ENCODE measurements at regions not wholly inside any gene's neighbourhood (a gene's known extent, or its start where the extent isn't known, plus 50 kb on each side); places are given as distances from the start of the nearest gene placed in this dataset.

- H4K20me1 ChIP-seq (ENCODE audit: insufficient read depth): no peaks in the 10 kb centered on the region
- POLR2A ChIA-PET: no interaction called here
- H3K9ac ChIP-seq: no peak overlapping the region
- H3K4me3 ChIP-seq (ENCODE audit: low read depth in 2 of 2, low read length in 1 of 2): no peak overlapping the region
- no peaks in the 10 kb centered on the region for H3K4me1 ChIP-seq (ENCODE audit: control insufficient read depth in 1 of 2, insufficient read depth in 2 of 2, low read depth in 1 of 2, low read length in 1 of 2)
- no peak overlapping the region for H3K4me2 ChIP-seq
- no peak overlapping the region for H2AFZ ChIP-seq (ENCODE audit: low read depth)
- no peak for DNase-seq
- no peaks in the 10 kb centered on the region for H3F3A ChIP-seq (replicated peaks; ENCODE audit: insufficient read depth)
- peaks cover 13% of the 10 kb centered on the region; the same call in 1 of the 2 replicates for H3K9me3 ChIP-seq
- no peak overlapping the region for H3K27ac ChIP-seq (ENCODE audit: low read depth in 2 of 2, low read length in 1 of 2)
- TF ChIP-seq GABPA (IDR thresholded peaks at IDR 0.05; ENCODE audit: low read depth): no peak
- no peak for TF ChIP-seq MXI1 (IDR thresholded peaks at IDR 0.05; ENCODE audit: low read depth, low read length)
- TF ChIP-seq JUND (IDR thresholded peaks at IDR 0.05): no peak
- TF ChIP-seq USF1 (IDR thresholded peaks at IDR 0.05; ENCODE audit: borderline replicate concordance, low read depth): no peak
- TF ChIP-seq, protein P1, sequence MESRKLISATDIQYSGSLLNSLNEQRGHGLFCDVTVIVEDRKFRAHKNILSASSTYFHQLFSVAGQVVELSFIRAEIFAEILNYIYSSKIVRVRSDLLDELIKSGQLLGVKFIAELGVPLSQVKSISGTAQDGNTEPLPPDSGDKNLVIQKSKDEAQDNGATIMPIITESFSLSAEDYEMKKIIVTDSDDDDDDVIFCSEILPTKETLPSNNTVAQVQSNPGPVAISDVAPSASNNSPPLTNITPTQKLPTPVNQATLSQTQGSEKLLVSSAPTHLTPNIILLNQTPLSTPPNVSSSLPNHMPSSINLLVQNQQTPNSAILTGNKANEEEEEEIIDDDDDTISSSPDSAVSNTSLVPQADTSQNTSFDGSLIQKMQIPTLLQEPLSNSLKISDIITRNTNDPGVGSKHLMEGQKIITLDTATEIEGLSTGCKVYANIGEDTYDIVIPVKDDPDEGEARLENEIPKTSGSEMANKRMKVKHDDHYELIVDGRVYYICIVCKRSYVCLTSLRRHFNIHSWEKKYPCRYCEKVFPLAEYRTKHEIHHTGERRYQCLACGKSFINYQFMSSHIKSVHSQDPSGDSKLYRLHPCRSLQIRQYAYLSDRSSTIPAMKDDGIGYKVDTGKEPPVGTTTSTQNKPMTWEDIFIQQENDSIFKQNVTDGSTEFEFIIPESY (IDR thresholded peaks at IDR 0.05; ENCODE audit: borderline replicate concordance, low read depth): no peak
- TF ChIP-seq EZH2phosphoT487 (IDR thresholded peaks at IDR 0.05; ENCODE audit: borderline replicate concordance, low read depth): no peak
- TF ChIP-seq MEF2A (IDR thresholded peaks at IDR 0.05; ENCODE audit: borderline replicate concordance, low read depth): no peak
- TF ChIP-seq POLR2AphosphoS5 (IDR thresholded peaks at IDR 0.05; ENCODE audit: low read depth, low read length): no peak
- no peak for TF ChIP-seq RFX5 (IDR thresholded peaks at IDR 0.05; ENCODE audit: low read length)
- no peak for TF ChIP-seq FOSL2 (IDR thresholded peaks at IDR 0.05; ENCODE audit: borderline replicate concordance, low read depth)
- TF ChIP-seq, protein P2, sequence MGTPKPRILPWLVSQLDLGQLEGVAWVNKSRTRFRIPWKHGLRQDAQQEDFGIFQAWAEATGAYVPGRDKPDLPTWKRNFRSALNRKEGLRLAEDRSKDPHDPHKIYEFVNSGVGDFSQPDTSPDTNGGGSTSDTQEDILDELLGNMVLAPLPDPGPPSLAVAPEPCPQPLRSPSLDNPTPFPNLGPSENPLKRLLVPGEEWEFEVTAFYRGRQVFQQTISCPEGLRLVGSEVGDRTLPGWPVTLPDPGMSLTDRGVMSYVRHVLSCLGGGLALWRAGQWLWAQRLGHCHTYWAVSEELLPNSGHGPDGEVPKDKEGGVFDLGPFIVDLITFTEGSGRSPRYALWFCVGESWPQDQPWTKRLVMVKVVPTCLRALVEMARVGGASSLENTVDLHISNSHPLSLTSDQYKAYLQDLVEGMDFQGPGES (IDR thresholded peaks at IDR 0.05; ENCODE audit: low read depth, low read length): no peak
- TF ChIP-seq SIN3A (IDR thresholded peaks at IDR 0.05; ENCODE audit: borderline replicate concordance, low read depth, low read length): no peak
- TF ChIP-seq FOXM1 (IDR thresholded peaks at IDR 0.05; ENCODE audit: low read depth): no peak
- TF ChIP-seq CTCF (IDR thresholded peaks at IDR 0.05): no peak
- no peak for TF ChIP-seq GATA2 (CRISPR knock-in tag; IDR thresholded peaks at IDR 0.05)
- TF ChIP-seq FOXJ3 (CRISPR knock-in tag; IDR thresholded peaks at IDR 0.05): no peak
- TF ChIP-seq ELF1 (IDR thresholded peaks at IDR 0.05): no peak
- no peak for TF ChIP-seq RXRA (IDR thresholded peaks at IDR 0.05; ENCODE audit: borderline replicate concordance, low read depth)
- H3K36me3 ChIP-seq (replicated peaks in 1 of 2; ENCODE audit: control insufficient read depth in 1 of 2, insufficient read depth in 2 of 2, low read length in 1 of 2): peaks cover 0 to 5% of the 10 kb centered on the region in 2 experiments
- CTCF ChIA-PET: no interaction called here
- H3K9me2 ChIP-seq: no peaks in the 10 kb centered on the region
- no peaks in the 10 kb centered on the region for H3K79me2 ChIP-seq (ENCODE audit: insufficient read depth)
- no peaks in the 10 kb centered on the region for H3K27me3 ChIP-seq (ENCODE audit: insufficient read depth)
Observed at GRCh38 chr4:100746141-100746739, 228.4 kb upstream of the EMCN start.

Measured in SK-N-SH (cell line).